ENCODE measurements at regions not wholly inside any gene's neighbourhood (a gene's known extent, or its start where the extent isn't known, plus 50 kb on each side); places are given as distances from the start of the nearest gene placed in this dataset.
"Not testable (repeated sequence)": the region's sequence is repeated elsewhere in the genome, so short reads cannot be mapped to it uniquely, and the experiment has no call there.

GRCh38 chr5:38790891-38791290 lies 54.9 kb upstream of the OSMR start:
- no peak for TF ChIP-seq CTCF (IDR thresholded peaks at IDR 0.05; ENCODE audit: low read depth, low read length, missing control alignments)

GRCh38 chr5:38793099-38793498 lies 52.7 kb upstream of the OSMR start:
- no peak for TF ChIP-seq CTCF (IDR thresholded peaks at IDR 0.05; ENCODE audit: low read depth, low read length, missing control alignments)
- no peak overlapping the region for H3K27ac ChIP-seq
- in situ Hi-C loops (cut with HindIII; ENCODE audit: low pct_ligation_motif_present, low sequenced_read_pairs) = no loop called here
- H3K36me3 ChIP-seq (replicated peaks) = no peaks in the 10 kb centered on the region
- DNase-seq = no peak
- no peaks in the 10 kb centered on the region for H3K27me3 ChIP-seq (replicated peaks)
- no peak overlapping the region for H3K4me3 ChIP-seq (ENCODE audit: low read depth, low read length)

More at GRCh38 chr5:38790891-38791290, 54.9 kb upstream of the OSMR start:
- Histone ChIP-seq H3K4me3 (ENCODE audit: low read depth, low read length) (no peak overlapping the region), H3K27me3 (replicated peaks) (no peaks in the 10 kb centered on the region), H3K36me3 (replicated peaks) (no peaks in the 10 kb centered on the region), H3K27ac (no peak overlapping the region)
- in situ Hi-C loops (cut with HindIII; ENCODE audit: low pct_ligation_motif_present, low sequenced_read_pairs) = no loop called here
- DNase-seq = no peak

GRCh38 chr5:38794037-38794436 lies 51.8 kb upstream of the OSMR start:
- in situ Hi-C loops (cut with HindIII; ENCODE audit: low pct_ligation_motif_present, low sequenced_read_pairs); H3K27me3 ChIP-seq (replicated peaks); DNase-seq; H3K4me3 ChIP-seq (ENCODE audit: low read depth, low read length); H3K36me3 ChIP-seq (replicated peaks); H3K27ac ChIP-seq: not testable (repeated sequence)

DNA sequence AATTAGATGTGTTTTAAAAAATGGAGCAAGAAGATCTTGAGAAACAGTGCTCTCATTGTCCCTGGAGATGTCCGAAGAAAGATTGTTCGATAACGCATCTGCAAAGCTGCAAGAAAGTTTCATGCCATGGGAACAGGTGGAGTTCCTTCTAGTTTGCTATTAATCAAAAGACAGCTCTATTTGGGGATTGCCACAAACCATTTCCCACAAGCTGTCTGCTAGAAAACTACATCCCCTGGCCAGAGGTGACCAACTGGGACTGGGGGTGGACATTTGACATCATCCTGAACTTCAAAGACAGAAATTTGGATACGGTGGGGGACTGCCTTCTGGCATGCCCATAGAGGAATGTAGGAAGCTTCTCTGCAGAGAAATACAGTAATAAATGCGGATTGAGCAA lies 50.8 kb upstream of the OSMR start:
- no peak for DNase-seq
- in situ Hi-C loops (cut with HindIII; ENCODE audit: low pct_ligation_motif_present, low sequenced_read_pairs) = no loop called here
- H3K4me3 ChIP-seq (ENCODE audit: low read depth, low read length) = no peak overlapping the region
- no peaks in the 10 kb centered on the region for H3K36me3 ChIP-seq (replicated peaks)
- H3K27ac ChIP-seq = no peak overlapping the region
- no peaks in the 10 kb centered on the region for H3K27me3 ChIP-seq (replicated peaks)
- no peak for TF ChIP-seq CTCF (IDR thresholded peaks at IDR 0.05; ENCODE audit: low read depth, low read length, missing control alignments)

DNA sequence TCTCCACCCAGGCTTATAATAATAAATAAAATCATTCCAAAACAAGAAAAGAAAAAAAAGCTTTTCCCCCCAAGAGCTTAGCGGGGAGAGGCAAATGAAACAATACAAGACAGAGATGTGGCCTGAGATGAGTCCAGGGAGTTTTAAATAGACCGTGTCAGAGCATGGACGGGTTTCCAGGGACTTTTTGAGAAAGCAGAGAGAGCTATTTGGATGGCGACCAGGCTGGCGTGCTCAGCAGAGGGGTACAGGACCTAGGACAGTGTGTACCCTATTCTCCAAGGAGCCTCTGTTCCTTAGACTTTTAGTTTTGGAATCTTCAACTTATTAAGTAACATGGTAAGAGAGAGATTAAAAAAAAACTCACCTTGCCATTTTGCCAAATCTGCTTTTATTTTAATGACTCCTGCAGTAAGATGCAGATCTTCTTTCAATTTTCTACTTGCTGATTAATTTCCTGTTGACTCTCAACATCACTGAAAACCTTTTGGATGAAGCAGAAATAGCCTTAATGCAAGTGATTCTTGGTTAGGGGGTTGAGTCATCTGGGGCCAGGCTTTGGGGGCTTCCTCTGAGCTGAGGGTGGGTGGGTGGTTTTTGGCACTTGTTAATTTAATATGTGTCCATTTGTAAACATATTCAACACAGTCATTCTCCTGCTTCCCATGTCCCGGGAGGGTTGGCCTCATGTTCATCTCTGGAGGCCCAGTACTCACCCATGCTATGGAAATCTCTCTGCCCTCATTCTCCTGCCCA lies 49.6 kb upstream of the OSMR start:
- H3K27ac ChIP-seq = no peak overlapping the region
- no peak overlapping the region for H3K4me3 ChIP-seq (ENCODE audit: low read depth, low read length)
- DNase-seq = no peak
- no peak for TF ChIP-seq CTCF (IDR thresholded peaks at IDR 0.05; ENCODE audit: low read depth, low read length, missing control alignments)
- in situ Hi-C loops (cut with HindIII; ENCODE audit: low pct_ligation_motif_present, low sequenced_read_pairs) = no loop called here
- no peaks in the 10 kb centered on the region for H3K36me3 ChIP-seq (replicated peaks)
- H3K27me3 ChIP-seq (replicated peaks) = no peaks in the 10 kb centered on the region

Data from brain microvascular endothelial cell (primary cell).